Mucosa of descending colon (tissue), 3 donors: ENCODE measurements at regions not wholly inside any gene's neighbourhood (a gene's known extent, or its start where the extent isn't known, plus 50 kb on each side); places are given as distances from the start of the nearest gene placed in this dataset. TPM values are rescaled to one million over a fixed set of nuclear protein-coding genes. Genes with fewer than 3 reads are reported as not detected.

Experiments used
- ATAC-seq: fragments of 200-7000 bp; cut with Tn5 transposase; one replicate; pipeline ENCODE4 v1.9.1; 2020; ENCODE audit warnings: mild to moderate bottlenecking, moderate library complexity
- DNase-seq, 3 donors: peaks; one replicate each; pipeline ENCODE4 v3.0.0-alpha.2; 2020
- H3K36me3 ChIP-seq: fragments of 200-600 bp; one replicate; pipeline ENCODE4 v1.8.0; 2021; ENCODE audit warnings: low read depth, mild to moderate bottlenecking
- H3K4me1 ChIP-seq: fragments of 200-600 bp; one replicate; pipeline ENCODE4 v1.8.0; 2021; ENCODE audit warnings: low read depth, mild to moderate bottlenecking
- H3K4me3 ChIP-seq: fragments of 200-600 bp; one replicate; pipeline ENCODE4 v1.8.0; 2021; ENCODE audit warnings: mild to moderate bottlenecking
- H3K9me3 ChIP-seq: fragments of 200-600 bp; one replicate; pipeline ENCODE4 v1.8.0; 2021; ENCODE audit warnings: mild to moderate bottlenecking
- intact Hi-C, 2 donors: fragments of 100-400 bp; cut with DNase I in 1 of 2; cut with micrococcal nuclease in 1 of 2; formaldehyde crosslinking; loops; one replicate each; pipeline versions ENCODE4 v1.11.0 to v1.11.1; 2022; cut with DNase I, micrococcal nuclease
- microRNA-seq: library from miRNA; unstranded; fragments of <30 nt; microRNA quantifications from one replicate; pipeline ENCODE4, GENCODE V29; 2019
- TF ChIP-seq, protein P1 (sequence below): fragments of 200-600 bp; IDR thresholded peaks from one replicate; pipeline ENCODE4 v1.8.0; 2022; ENCODE audit warnings: antibody characterized with exemption, mild to moderate bottlenecking
- donor health status: DM: no; HTN: no; CAD: no; lungs with moderate emphysema.
- donor health status: DM: no; HTN: no; CAD: no.
- donor health status: DM: no; HTN: yes; CAD: no.

DNA sequence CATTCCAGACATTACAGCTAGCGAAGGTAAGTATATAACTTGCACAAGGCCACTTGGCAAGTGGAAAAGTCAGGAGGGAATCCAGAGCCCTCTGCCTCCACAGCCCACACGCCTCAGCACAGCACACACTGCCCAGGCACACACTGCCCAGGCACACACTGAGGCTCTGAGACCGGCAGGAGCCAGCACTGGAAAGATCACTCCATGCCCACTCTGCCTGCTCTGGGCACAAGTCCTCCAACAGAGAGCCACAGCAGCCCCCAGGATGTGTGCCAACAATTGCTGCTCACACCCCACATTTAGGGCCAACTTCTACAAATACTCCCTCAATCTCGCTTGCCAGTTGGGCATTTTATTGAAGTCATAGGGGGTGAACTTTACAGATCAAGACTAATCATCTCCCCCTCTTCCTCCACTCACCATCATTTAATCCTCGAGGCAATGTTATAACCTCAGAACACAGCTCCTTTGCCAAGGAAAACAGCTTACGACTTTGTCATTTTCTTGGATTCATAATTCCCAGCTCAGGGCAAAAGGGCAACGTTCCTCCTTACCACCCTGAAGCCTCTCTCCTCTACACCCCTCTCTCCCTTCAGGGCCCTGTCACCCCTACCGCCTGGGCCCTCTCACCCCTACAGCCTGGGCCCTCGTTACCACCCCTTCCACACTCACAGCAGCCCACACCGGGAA is 53.0 kb upstream of the TPM1 start:
- intact Hi-C loops, result no loop called here
- Histone ChIP-seq H3K36me3 (no peaks in the 10 kb centered on the region), H3K4me3 (no peak overlapping the region), H3K4me1 (peaks cover 6% of the 10 kb centered on the region), H3K9me3 (no peaks in the 10 kb centered on the region)
- ATAC-seq (peak; percentile 30), DNase-seq (peak in 1 of 3 donors; percentile 16)
- TF ChIP-seq, protein P1, sequence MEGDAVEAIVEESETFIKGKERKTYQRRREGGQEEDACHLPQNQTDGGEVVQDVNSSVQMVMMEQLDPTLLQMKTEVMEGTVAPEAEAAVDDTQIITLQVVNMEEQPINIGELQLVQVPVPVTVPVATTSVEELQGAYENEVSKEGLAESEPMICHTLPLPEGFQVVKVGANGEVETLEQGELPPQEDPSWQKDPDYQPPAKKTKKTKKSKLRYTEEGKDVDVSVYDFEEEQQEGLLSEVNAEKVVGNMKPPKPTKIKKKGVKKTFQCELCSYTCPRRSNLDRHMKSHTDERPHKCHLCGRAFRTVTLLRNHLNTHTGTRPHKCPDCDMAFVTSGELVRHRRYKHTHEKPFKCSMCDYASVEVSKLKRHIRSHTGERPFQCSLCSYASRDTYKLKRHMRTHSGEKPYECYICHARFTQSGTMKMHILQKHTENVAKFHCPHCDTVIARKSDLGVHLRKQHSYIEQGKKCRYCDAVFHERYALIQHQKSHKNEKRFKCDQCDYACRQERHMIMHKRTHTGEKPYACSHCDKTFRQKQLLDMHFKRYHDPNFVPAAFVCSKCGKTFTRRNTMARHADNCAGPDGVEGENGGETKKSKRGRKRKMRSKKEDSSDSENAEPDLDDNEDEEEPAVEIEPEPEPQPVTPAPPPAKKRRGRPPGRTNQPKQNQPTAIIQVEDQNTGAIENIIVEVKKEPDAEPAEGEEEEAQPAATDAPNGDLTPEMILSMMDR, result no peak

DNA sequence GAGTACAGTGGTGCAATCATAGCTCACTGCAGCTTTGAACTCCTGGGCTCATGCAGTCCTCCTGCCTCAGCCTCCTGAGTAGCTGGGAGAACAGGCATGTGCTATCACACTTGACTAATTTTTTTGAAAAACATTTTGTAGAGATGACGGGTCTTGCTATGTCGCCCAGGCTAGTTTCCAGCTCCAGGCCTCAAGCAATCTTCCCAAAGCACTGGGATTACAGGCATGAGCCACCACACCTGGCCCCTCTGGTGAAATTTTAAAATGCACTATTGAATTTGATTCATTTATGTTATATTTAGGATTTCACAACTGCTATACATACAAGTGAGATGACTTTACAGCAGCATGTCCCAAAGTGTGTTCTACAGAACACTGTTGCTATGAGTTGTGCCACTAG is 50.8 kb upstream of the TPM1 start:
- ATAC-seq, result no peak
- Histone ChIP-seq H3K4me3 (no peak overlapping the region), H3K9me3 (no peaks in the 10 kb centered on the region), H3K36me3 (no peaks in the 10 kb centered on the region), H3K4me1 (peaks cover 6% of the 10 kb centered on the region)
- intact Hi-C loops, result no loop called here
- TF ChIP-seq, protein P1, result no peak
- DNase-seq, result no peak

DNA sequence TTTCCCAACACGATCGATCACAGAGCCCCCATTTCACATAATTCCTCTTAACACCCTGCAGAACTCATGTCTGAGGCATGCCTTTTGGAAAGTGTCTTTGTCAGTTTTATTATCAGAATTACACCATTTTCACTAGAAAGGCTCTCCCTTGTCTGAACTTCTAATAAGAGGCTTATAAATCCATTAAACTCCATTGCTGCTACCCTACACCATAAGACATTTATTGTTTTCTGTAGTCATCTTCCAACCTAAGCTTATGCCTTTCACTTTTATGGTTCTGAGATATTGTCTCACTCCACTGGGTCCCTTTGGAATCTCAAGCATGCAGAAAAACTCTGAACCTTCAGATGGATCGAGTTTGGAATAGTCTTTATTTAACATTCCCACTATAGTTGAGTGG is 50.2 kb upstream of the TPM1 start:
- H3K4me1 ChIP-seq, result peaks cover 6% of the 10 kb centered on the region
- no peaks in the 10 kb centered on the region for H3K9me3 ChIP-seq
- no peak overlapping the region for H3K4me3 ChIP-seq
- DNase-seq, result no peak
- intact Hi-C loops, result no loop called here
- TF ChIP-seq, protein P1, result no peak
- ATAC-seq, result no peak
- H3K36me3 ChIP-seq, result no peaks in the 10 kb centered on the region

Small RNA genes lying in the stretch of these regions (microRNA-seq; reads per million reads assigned to microRNA genes)
- 316 reads per million, percentile 74 among the genes with 10 or more reads in this experiment for gene MIR190A
- gene MIR6085, result not detected
- gene MIR8067, result not detected
